Osteocyte (in vitro differentiated cells): ENCODE measurements at regions not wholly inside any gene's neighbourhood (a gene's known extent, or its start where the extent isn't known, plus 50 kb on each side); places are given as distances from the start of the nearest gene placed in this dataset.

Experiments used
- DNase-seq: peaks from one replicate; pipeline ENCODE4 v3.0.0; 2021; ENCODE audit warnings: mixed read lengths; ENCODE audit not compliant: unreplicated experiment; ENCODE audit errors: extremely low spot score
- H3K27ac Mint-ChIP-seq: one replicate; pipeline ENCODE4 v1.8.0; 2021; ENCODE audit warnings: mild to moderate bottlenecking, mixed read lengths; ENCODE audit not compliant: unreplicated experiment
- H3K27me3 Mint-ChIP-seq: one replicate; pipeline ENCODE4 v1.8.0; 2021; ENCODE audit warnings: mixed read lengths; ENCODE audit not compliant: unreplicated experiment
- H3K36me3 Mint-ChIP-seq: one replicate; pipeline ENCODE4 v1.8.0; 2021; ENCODE audit warnings: mixed read lengths; ENCODE audit not compliant: unreplicated experiment
- H3K4me1 Mint-ChIP-seq: one replicate; pipeline ENCODE4 v1.8.0; 2021; ENCODE audit warnings: mixed read lengths; ENCODE audit not compliant: unreplicated experiment
- H3K4me3 Mint-ChIP-seq: one replicate; pipeline ENCODE4 v1.8.0; 2021; ENCODE audit warnings: mild to moderate bottlenecking, moderate library complexity, mixed read lengths; ENCODE audit not compliant: unreplicated experiment
- H3K9me3 Mint-ChIP-seq: one replicate; pipeline ENCODE4 v1.8.0; 2021; ENCODE audit warnings: mixed read lengths; ENCODE audit not compliant: unreplicated experiment
- TF ChIP-seq, protein P1 (sequence below): fragments of 200-600 bp; sonication (generic); IDR thresholded peaks from 2 replicates; pipeline ENCODE4 v1.5.0; 2021; ENCODE audit warnings: antibody characterized with exemption, mild to moderate bottlenecking, moderate library complexity

DNA sequence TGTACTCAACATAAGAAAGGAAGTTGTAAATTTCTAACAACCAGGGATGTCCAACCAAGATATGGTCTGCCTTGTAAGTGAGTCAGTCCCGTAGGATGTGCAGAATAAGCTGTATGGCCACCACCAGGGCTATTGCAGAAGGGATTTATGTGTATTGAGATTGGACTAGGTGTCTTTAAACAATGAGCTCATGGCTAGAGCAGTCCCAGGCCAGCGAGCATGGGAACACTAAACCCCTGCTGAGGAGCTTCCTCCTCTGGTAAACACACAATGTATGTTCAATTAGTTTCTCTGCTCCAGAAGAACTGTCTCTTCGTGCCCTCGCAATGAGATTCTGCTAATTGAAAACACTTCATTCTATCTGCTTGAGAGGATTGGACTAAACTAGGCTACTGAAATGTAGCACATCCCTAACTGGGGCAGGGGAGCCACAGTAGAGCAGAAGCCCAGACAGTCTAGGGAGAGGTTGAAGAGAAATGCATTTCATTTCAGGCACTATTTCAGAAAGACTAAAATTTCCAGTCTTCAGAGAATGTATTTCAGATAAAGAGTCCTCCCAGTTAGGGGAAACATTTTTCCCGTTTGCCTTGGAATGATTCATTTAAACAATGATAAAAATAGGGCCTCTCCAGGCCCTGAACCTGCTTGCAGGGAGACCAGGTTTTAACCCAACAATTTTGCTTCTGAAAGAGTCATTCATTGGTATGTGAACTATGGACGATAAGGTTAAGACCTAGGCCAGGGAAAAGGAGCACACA, 154.7 kb downstream of the FAM114A2 start:
- TF ChIP-seq, protein P1, sequence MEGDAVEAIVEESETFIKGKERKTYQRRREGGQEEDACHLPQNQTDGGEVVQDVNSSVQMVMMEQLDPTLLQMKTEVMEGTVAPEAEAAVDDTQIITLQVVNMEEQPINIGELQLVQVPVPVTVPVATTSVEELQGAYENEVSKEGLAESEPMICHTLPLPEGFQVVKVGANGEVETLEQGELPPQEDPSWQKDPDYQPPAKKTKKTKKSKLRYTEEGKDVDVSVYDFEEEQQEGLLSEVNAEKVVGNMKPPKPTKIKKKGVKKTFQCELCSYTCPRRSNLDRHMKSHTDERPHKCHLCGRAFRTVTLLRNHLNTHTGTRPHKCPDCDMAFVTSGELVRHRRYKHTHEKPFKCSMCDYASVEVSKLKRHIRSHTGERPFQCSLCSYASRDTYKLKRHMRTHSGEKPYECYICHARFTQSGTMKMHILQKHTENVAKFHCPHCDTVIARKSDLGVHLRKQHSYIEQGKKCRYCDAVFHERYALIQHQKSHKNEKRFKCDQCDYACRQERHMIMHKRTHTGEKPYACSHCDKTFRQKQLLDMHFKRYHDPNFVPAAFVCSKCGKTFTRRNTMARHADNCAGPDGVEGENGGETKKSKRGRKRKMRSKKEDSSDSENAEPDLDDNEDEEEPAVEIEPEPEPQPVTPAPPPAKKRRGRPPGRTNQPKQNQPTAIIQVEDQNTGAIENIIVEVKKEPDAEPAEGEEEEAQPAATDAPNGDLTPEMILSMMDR: no peak
- no peak overlapping the region for H3K4me3 Mint-ChIP-seq
- no peak overlapping the region for H3K27ac Mint-ChIP-seq
- peak; percentile 21 for DNase-seq
- H3K27me3 Mint-ChIP-seq: no peaks in the 10 kb centered on the region
- no peaks in the 10 kb centered on the region for H3K9me3 Mint-ChIP-seq
- no peaks in the 10 kb centered on the region for H3K36me3 Mint-ChIP-seq
- H3K4me1 Mint-ChIP-seq: peaks cover 12% of the 10 kb centered on the region

DNA sequence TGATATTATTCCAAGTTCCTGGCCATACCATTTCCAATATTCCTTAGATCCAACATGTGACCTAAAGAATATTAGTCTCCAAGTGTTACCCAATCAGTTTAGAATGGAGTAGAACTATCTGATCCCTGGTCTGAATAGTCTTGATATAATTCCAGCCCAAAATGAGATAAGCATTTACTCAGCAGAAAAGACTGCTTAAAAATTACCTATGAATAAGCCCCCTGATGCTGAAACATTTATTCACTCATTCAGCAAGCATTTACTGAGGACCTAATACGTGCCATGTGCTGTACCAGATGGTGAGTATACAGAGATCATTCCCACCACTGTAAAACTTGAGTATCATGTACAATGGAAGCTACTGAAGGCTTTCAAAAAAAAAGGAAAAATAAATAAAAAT, 157.0 kb downstream of the FAM114A2 start:
- Mint-ChIP-seq H3K27me3 (no peaks in the 10 kb centered on the region), H3K36me3 (no peaks in the 10 kb centered on the region), H3K4me3 (no peak overlapping the region), H3K4me1 (peaks cover 12% of the 10 kb centered on the region), H3K9me3 (no peaks in the 10 kb centered on the region), H3K27ac (no peak overlapping the region)
- DNase-seq: no peak
- TF ChIP-seq, protein P1: no peak

DNA sequence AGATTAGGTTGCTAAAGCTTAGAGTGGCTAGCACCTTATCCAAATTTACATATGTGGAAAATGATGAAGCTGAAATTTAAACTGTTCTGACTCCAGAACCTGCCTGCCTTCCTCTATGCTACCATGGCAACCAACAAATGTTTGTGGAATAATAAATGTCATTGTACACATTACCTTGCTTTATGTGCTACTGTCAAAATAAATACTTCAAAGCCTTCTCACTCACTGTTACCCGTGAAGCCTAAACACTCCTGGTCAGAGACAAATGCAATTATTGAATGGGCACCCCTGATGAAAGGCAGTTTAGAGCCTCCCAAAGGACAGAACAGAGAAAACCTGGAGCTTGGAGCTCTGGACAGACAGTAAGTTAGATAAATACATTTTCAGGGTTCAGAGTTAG, 158.6 kb downstream of the FAM114A2 start:
- TF ChIP-seq, protein P1: no peak
- Mint-ChIP-seq H3K36me3 (no peaks in the 10 kb centered on the region), H3K9me3 (no peaks in the 10 kb centered on the region), H3K4me3 (no peak overlapping the region), H3K4me1 (peaks cover 12% of the 10 kb centered on the region), H3K27me3 (no peaks in the 10 kb centered on the region), H3K27ac (no peak overlapping the region)
- no peak for DNase-seq

DNA sequence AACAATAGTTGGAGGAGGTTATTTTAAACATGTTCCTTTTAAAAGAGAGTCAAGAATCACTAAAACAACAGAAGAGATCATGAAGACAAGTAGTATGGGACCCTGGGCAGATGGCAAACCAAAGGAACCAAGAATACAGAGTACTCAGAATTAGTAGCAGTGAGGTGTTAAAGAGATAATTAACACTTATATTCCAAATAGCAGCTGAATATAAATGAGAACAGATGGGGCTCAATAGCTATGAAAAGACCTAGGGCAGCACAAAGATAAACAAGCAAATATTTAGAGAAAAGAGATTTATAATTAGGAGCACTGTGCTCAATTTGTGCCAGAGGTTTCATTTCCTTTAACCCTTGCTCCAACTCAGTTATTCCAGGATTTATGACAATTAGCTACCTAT, 159.1 kb downstream of the FAM114A2 start:
- Mint-ChIP-seq H3K27ac (no peak overlapping the region), H3K4me1 (peaks cover 12% of the 10 kb centered on the region), H3K27me3 (no peaks in the 10 kb centered on the region), H3K36me3 (no peaks in the 10 kb centered on the region), H3K9me3 (peaks cover 4% of the 10 kb centered on the region), H3K4me3 (no peak overlapping the region)
- TF ChIP-seq, protein P1: no peak
- no peak for DNase-seq

DNA sequence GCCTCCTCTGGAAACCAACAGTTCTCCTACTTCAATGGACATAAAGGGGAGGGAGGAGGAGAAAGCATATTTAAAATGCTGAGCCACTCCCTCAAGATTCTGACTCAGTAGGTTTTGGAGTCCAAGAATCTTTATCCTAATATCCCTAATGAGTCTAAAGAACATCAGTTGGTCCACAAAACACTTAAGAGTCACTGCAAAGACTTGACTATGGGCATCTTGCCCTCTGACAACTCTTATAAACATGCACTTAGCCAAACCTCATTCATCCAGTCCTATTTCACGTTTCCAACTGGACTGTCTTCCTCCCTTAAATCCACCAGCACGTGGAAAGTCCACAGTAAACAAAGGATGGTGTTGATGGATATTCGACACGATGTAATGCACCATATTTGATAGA, 172.5 kb downstream of the FAM114A2 start:
- Mint-ChIP-seq H3K4me3 (no peak overlapping the region), H3K27me3 (no peaks in the 10 kb centered on the region), H3K27ac (no peak overlapping the region), H3K36me3 (peaks cover 2% of the 10 kb centered on the region), H3K4me1 (peaks cover 9% of the 10 kb centered on the region), H3K9me3 (peaks cover 15% of the 10 kb centered on the region)
- TF ChIP-seq, protein P1: no peak
- DNase-seq: no peak
